ENCODE measurements at regions not wholly inside any gene's neighbourhood (a gene's known extent, or its start where the extent isn't known, plus 50 kb on each side); places are given as distances from the start of the nearest gene placed in this dataset.

GRCh38 chr5:81851481-81852178 lies 100.7 kb upstream of the SSBP2 start:
- WGBS, 2 donors (ENCODE audit: low coverage in 1 of 2) = 0 to 1% methylated on average over 5 to 18 of the region's 31 CpGs
- peak; percentile 93 for ATAC-seq
- peak overlapping the region; percentile 29 to 55 for H3K4me3 ChIP-seq
- no peaks in the 10 kb centered on the region for H3K27me3 ChIP-seq
- H3K4me1 ChIP-seq = peaks cover 10 to 91% (median 20%) of the 10 kb centered on the region in 3 donors
- no peaks in the 10 kb centered on the region for H3K9me3 ChIP-seq
- TF ChIP-seq POLR2AphosphoS5 (IDR thresholded peaks at IDR 0.05) (peak; percentile 90), POLR2A (IDR thresholded peaks at IDR 0.05) (peak in 1 of 2 donors; percentile 20), EP300 (IDR thresholded peaks at IDR 0.05) (no peak), CTCF (IDR thresholded peaks at IDR 0.05) (peak in 2 of 4 experiments; percentile 13 to 29)
- peak overlapping the region; percentile 51 to 92 (median 92) for H3K27ac ChIP-seq
- no peaks in the 10 kb centered on the region for H3K36me3 ChIP-seq

GRCh38 chr5:81850501-81851357 lies 99.8 kb upstream of the SSBP2 start:
- Histone ChIP-seq H3K36me3 (no peaks in the 10 kb centered on the region), H3K27ac (peak overlapping the region; percentile 32 to 92 (median 92)), H3K9me3 (no peaks in the 10 kb centered on the region), H3K4me3 (peak overlapping the region in 1 of 2 donors; percentile 55), H3K27me3 (no peaks in the 10 kb centered on the region), H3K4me1 (peaks cover 10 to 82% (median 20%) of the 10 kb centered on the region in 3 donors)
- no peak for ATAC-seq
- TF ChIP-seq POLR2A (IDR thresholded peaks at IDR 0.05) (no peak), POLR2AphosphoS5 (IDR thresholded peaks at IDR 0.05) (peak; percentile 54)
- WGBS, 2 donors (ENCODE audit: low coverage in 1 of 2) = 20 to 45% methylated on average over 1 to 3 of the region's 6 CpGs

- TF ChIP-seq POLR2A (IDR thresholded peaks at IDR 0.05) = no peak
- TF ChIP-seq EP300 (IDR thresholded peaks at IDR 0.05) = no peak
- no peak for TF ChIP-seq CTCF (IDR thresholded peaks at IDR 0.05)
- no peak for TF ChIP-seq POLR2AphosphoS5 (IDR thresholded peaks at IDR 0.05)
- H3K4me3 ChIP-seq = no peak overlapping the region
- peak overlapping the region; percentile 32 to 92 (median 92) for H3K27ac ChIP-seq
- no peak for ATAC-seq
- no peaks in the 10 kb centered on the region for H3K27me3 ChIP-seq
- H3K36me3 ChIP-seq = no peaks in the 10 kb centered on the region
- WGBS, 2 donors (ENCODE audit: low coverage in 1 of 2) = 68 to 78% methylated on average over 3 to 4 of the region's 4 CpGs
- H3K9me3 ChIP-seq = no peaks in the 10 kb centered on the region
- H3K4me1 ChIP-seq = peaks cover 10 to 74% (median 20%) of the 10 kb centered on the region in 3 donors
Measured at GRCh38 chr5:81849770-81850367, 99.0 kb upstream of the SSBP2 start.

- no peak for ATAC-seq
- Histone ChIP-seq H3K4me1 (peaks cover 7 to 65% (median 20%) of the 10 kb centered on the region in 3 donors), H3K27ac (no peak overlapping the region), H3K27me3 (no peaks in the 10 kb centered on the region), H3K4me3 (no peak overlapping the region), H3K9me3 (no peaks in the 10 kb centered on the region), H3K36me3 (no peaks in the 10 kb centered on the region)
- WGBS, 2 donors (ENCODE audit: low coverage in 1 of 2) = 13% methylated on average over 1 of the region's 1 CpG; no CpG with 5 or more reads in 1 of the 2 donors
- no peak for TF ChIP-seq POLR2AphosphoS5 (IDR thresholded peaks at IDR 0.05)
Measured at GRCh38 chr5:81848362-81848880, 97.5 kb upstream of the SSBP2 start.

- no peaks in the 10 kb centered on the region for H3K9me3 ChIP-seq
- TF ChIP-seq EP300 (IDR thresholded peaks at IDR 0.05) = no peak
- no peak for TF ChIP-seq CTCF (IDR thresholded peaks at IDR 0.05)
- TF ChIP-seq POLR2A (IDR thresholded peaks at IDR 0.05) = no peak
- no peak for TF ChIP-seq POLR2AphosphoS5 (IDR thresholded peaks at IDR 0.05)
- 62 to 69% methylated on average over 1 of the region's 1 CpG for WGBS, 2 donors (ENCODE audit: low coverage in 1 of 2)
- no peak for ATAC-seq
- H3K27me3 ChIP-seq = no peaks in the 10 kb centered on the region
- H3K4me1 ChIP-seq = peaks cover 13 to 60% (median 15%) of the 10 kb centered on the region in 3 donors
- H3K27ac ChIP-seq = no peak overlapping the region
- H3K4me3 ChIP-seq = no peak overlapping the region
- H3K36me3 ChIP-seq = no peaks in the 10 kb centered on the region
Measured at GRCh38 chr5:81846301-81846700, 95.4 kb upstream of the SSBP2 start.
